Osteocyte (in vitro differentiated cells): ENCODE measurements at regions not wholly inside any gene's neighbourhood (a gene's known extent, or its start where the extent isn't known, plus 50 kb on each side); places are given as distances from the start of the nearest gene placed in this dataset.

Source experiments
- DNase-seq: peaks from one replicate; pipeline ENCODE4 v3.0.0; 2021; ENCODE audit warnings: mixed read lengths; ENCODE audit not compliant: unreplicated experiment; ENCODE audit errors: extremely low spot score
- H3K27ac Mint-ChIP-seq: one replicate; pipeline ENCODE4 v1.8.0; 2021; ENCODE audit warnings: mild to moderate bottlenecking, mixed read lengths; ENCODE audit not compliant: unreplicated experiment
- H3K27me3 Mint-ChIP-seq: one replicate; pipeline ENCODE4 v1.8.0; 2021; ENCODE audit warnings: mixed read lengths; ENCODE audit not compliant: unreplicated experiment
- H3K36me3 Mint-ChIP-seq: one replicate; pipeline ENCODE4 v1.8.0; 2021; ENCODE audit warnings: mixed read lengths; ENCODE audit not compliant: unreplicated experiment
- H3K4me1 Mint-ChIP-seq: one replicate; pipeline ENCODE4 v1.8.0; 2021; ENCODE audit warnings: mixed read lengths; ENCODE audit not compliant: unreplicated experiment
- H3K4me3 Mint-ChIP-seq: one replicate; pipeline ENCODE4 v1.8.0; 2021; ENCODE audit warnings: mild to moderate bottlenecking, moderate library complexity, mixed read lengths; ENCODE audit not compliant: unreplicated experiment
- H3K9me3 Mint-ChIP-seq: one replicate; pipeline ENCODE4 v1.8.0; 2021; ENCODE audit warnings: mixed read lengths; ENCODE audit not compliant: unreplicated experiment
- TF ChIP-seq, protein P1 (sequence below): fragments of 200-600 bp; sonication (generic); IDR thresholded peaks from 2 replicates; pipeline ENCODE4 v1.5.0; 2021; ENCODE audit warnings: antibody characterized with exemption, mild to moderate bottlenecking, moderate library complexity

DNA sequence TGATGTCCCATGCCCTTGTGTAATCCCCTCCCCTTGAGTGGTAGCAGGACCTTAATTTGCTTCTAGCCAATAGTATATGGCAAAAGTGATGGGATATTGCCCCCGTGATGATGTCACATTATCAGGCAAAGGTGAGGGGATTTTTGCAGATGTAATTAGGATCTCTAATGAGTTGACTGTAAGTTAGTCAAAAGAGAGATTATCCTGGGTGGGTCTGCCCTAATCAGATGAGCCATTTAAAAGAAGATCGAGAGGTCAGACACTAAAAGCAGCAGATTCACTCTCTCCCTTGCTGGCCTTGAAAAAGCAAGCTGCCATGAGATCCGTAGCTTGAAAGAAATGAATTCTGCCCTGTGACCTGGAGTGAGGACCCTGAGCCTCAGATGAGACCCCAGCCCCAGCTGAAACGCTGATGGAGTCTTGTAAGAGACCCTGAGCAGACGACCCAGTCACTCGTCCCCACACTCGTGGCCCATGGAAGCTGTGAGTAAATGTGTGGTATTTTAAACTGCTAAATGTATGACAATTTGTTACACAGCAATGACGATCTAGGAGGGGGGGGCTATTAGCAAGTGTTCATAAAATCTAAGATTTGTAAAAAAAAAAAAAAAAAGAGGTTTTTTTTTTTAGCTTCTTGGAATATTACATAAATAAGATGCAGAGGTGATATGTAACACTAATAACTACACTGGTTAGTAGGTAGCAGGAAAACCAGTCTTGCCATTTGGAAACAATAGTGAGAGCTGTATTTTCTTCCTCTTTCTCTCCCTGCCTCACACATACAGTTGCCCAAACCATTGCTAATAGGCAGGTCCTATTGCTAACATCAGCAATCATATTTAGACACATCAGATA is 50.3 kb upstream of the TARBP1 start:
- Mint-ChIP-seq H3K9me3 (no peaks in the 10 kb centered on the region), H3K36me3 (no peaks in the 10 kb centered on the region), H3K27ac (no peak overlapping the region), H3K27me3 (no peaks in the 10 kb centered on the region), H3K4me3 (no peak overlapping the region), H3K4me1 (peaks cover 59% of the 10 kb centered on the region)
- TF ChIP-seq, protein P1, sequence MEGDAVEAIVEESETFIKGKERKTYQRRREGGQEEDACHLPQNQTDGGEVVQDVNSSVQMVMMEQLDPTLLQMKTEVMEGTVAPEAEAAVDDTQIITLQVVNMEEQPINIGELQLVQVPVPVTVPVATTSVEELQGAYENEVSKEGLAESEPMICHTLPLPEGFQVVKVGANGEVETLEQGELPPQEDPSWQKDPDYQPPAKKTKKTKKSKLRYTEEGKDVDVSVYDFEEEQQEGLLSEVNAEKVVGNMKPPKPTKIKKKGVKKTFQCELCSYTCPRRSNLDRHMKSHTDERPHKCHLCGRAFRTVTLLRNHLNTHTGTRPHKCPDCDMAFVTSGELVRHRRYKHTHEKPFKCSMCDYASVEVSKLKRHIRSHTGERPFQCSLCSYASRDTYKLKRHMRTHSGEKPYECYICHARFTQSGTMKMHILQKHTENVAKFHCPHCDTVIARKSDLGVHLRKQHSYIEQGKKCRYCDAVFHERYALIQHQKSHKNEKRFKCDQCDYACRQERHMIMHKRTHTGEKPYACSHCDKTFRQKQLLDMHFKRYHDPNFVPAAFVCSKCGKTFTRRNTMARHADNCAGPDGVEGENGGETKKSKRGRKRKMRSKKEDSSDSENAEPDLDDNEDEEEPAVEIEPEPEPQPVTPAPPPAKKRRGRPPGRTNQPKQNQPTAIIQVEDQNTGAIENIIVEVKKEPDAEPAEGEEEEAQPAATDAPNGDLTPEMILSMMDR: no peak
- no peak for DNase-seq
